SK-N-SH (cell line): ENCODE measurements at regions not wholly inside any gene's neighbourhood (a gene's known extent, or its start where the extent isn't known, plus 50 kb on each side); places are given as distances from the start of the nearest gene placed in this dataset.
"Not testable (repeated sequence)": the region's sequence is repeated elsewhere in the genome, so short reads cannot be mapped to it uniquely, and the experiment has no call there.

ENCODE experiments used
- CTCF ChIA-PET: fragments of 300-600, 350-600 bp; formaldehyde crosslinking; extraction: SDS; loops from one replicate; lab custom pipeline; 2021; lab: Yijun Ruan, JAX
- POLR2A ChIA-PET: fragments of 350-600 bp; sonication (Branson Sonifier 250); formaldehyde crosslinking; extraction: SDS; loops from one replicate; lab custom pipeline; 2020; ENCODE audit warnings: antibody characterized with exemption, inconsistent platforms; lab: Yijun Ruan, JAX
- DNase-seq: peaks from one replicate; pipeline ENCODE4 v3.0.0; 2012
- H2AFZ ChIP-seq: fragments of 200-600 bp; sonication (generic); 2 replicates; pipeline ENCODE4 v1.8.1; 2016; ENCODE audit warnings: antibody characterized with exemption, mild to moderate bottlenecking, low read depth
- H3F3A ChIP-seq: fragments of 200-600 bp; sonication (generic); replicated peaks from 2 replicates; pipeline ENCODE3; 2016; ENCODE audit warnings: antibody characterized with exemption, mild to moderate bottlenecking; ENCODE audit not compliant: insufficient read depth
- H3K27ac ChIP-seq, 2 experiments: fragments of 200-500 bp in 1 of 2; fragments of 200-600 bp in 1 of 2; sonication (Bioruptor generic) in 1 of 2; sonication (generic), shearing (Covaris generic) in 1 of 2; 2 replicates each; pipeline versions ENCODE4 v1.5.1 to v1.6.1; 2014 to 2016; ENCODE audit warnings: low read depth in 2 of 2, inconsistent platforms in 1 of 2, low read length in 1 of 2, mild to moderate bottlenecking in 1 of 2, mixed read lengths in 1 of 2
- H3K27me3 ChIP-seq: fragments of 200-600 bp; sonication (generic), shearing (Covaris generic); 2 replicates; pipeline ENCODE4 v1.6.1; 2016; ENCODE audit warnings: mixed run types; ENCODE audit not compliant: insufficient read depth
- H3K36me3 ChIP-seq, 2 experiments: fragments of 200-500 bp in 1 of 2; fragments of 200-600 bp in 1 of 2; sonication (Bioruptor generic) in 1 of 2; sonication (generic) in 1 of 2; replicated peaks in 1 of 2; 2 replicates each; pipeline versions ENCODE3 to v1.5.1; 2014 to 2016; ENCODE audit warnings: low read length in 1 of 2, mild to moderate bottlenecking in 1 of 2; ENCODE audit not compliant: insufficient read depth in 2 of 2, control insufficient read depth in 1 of 2
- H3K4me1 ChIP-seq, 2 experiments: fragments of 200-500 bp in 1 of 2; fragments of 200-600 bp in 1 of 2; sonication (Bioruptor generic) in 1 of 2; sonication (generic), shearing (Covaris generic) in 1 of 2; 2 replicates each; pipeline versions ENCODE4 v1.5.1 to v1.6.1; 2014 to 2016; ENCODE audit warnings: low read depth in 1 of 2, low read length in 1 of 2, mixed run types in 1 of 2; ENCODE audit not compliant: insufficient read depth in 2 of 2, control insufficient read depth in 1 of 2
- H3K4me2 ChIP-seq: fragments of 200-600 bp; sonication (generic), shearing (Covaris generic); 2 replicates; pipeline ENCODE4 v1.6.1; 2017; ENCODE audit warnings: mixed run types
- H3K4me3 ChIP-seq, 2 experiments: fragments of 200-500 bp in 1 of 2; fragments of 200-600 bp in 1 of 2; sonication (Bioruptor generic) in 1 of 2; sonication (generic), shearing (Covaris generic) in 1 of 2; 2 replicates each; pipeline versions ENCODE4 v1.5.1 to v1.8.1; 2014 to 2016; ENCODE audit warnings: low read depth in 2 of 2, inconsistent platforms in 1 of 2, low read length in 1 of 2, mild to moderate bottlenecking in 1 of 2, mixed read lengths in 1 of 2, moderate library complexity in 1 of 2
- H3K79me2 ChIP-seq: fragments of 200-600 bp; sonication (generic); 2 replicates; pipeline ENCODE4 v1.8.1; 2017; ENCODE audit warnings: mild to moderate bottlenecking; ENCODE audit not compliant: insufficient read depth
- H3K9ac ChIP-seq: fragments of 200-600 bp; sonication (generic); 2 replicates; pipeline ENCODE4 v1.6.1; 2017; ENCODE audit warnings: mixed run types
- H3K9me2 ChIP-seq: fragments of 200-600 bp; sonication (generic); 2 replicates; pipeline ENCODE4 v1.6.1; 2017; ENCODE audit warnings: mixed run types
- H3K9me3 ChIP-seq: fragments of 200-600 bp; sonication (generic); 2 replicates; pipeline ENCODE4 v1.6.1; 2017; ENCODE audit warnings: mixed run types, mild to moderate bottlenecking, moderate library complexity
- H4K20me1 ChIP-seq: fragments of 200-600 bp; sonication (generic); 2 replicates; pipeline ENCODE4 v1.6.1; 2017; ENCODE audit warnings: mild to moderate bottlenecking, mixed run types; ENCODE audit not compliant: insufficient read depth
- CHD2 ChIP-seq: fragments of 150-350 bp; IDR thresholded peaks from 2 replicates; pipeline ENCODE4 v1.6.1; 2018; ENCODE audit warnings: low read length; ENCODE audit not compliant: partially characterized antibody
- ELF1 ChIP-seq: IDR thresholded peaks from 2 replicates; pipeline ENCODE4 v1.4.0; 2012
- EP300 ChIP-seq, 2 experiments: IDR thresholded peaks; 2 replicates each; pipeline versions ENCODE4 v1.4.0 to v1.6.1; 2012; ENCODE audit warnings: borderline replicate concordance in 1 of 2, low read depth in 1 of 2, low read length in 1 of 2
- EZH2phosphoT487 ChIP-seq: fragments of 200-600 bp; sonication (generic); IDR thresholded peaks from 2 replicates; pipeline ENCODE4 v1.6.1; 2017; ENCODE audit warnings: low read depth, mixed run types, mild to moderate bottlenecking, antibody characterized with exemption, moderate library complexity, borderline replicate concordance
- FOSL2 ChIP-seq: IDR thresholded peaks from 2 replicates; pipeline ENCODE4 v1.4.0; 2012; ENCODE audit warnings: low read depth, mild to moderate bottlenecking, moderate library complexity, borderline replicate concordance
- GATA2 ChIP-seq: sonication (generic); formaldehyde crosslinking; IDR thresholded peaks from 2 replicates; pipeline ENCODE4 v1.5.0; 2020; ENCODE audit warnings: mild to moderate bottlenecking, missing genetic modification reagents
- JUND ChIP-seq: IDR thresholded peaks from 2 replicates; pipeline ENCODE4 v1.4.0; 2012
- NFIC ChIP-seq: IDR thresholded peaks from 2 replicates; pipeline ENCODE4 v1.4.0; 2012; ENCODE audit warnings: borderline replicate concordance
- POLR2AphosphoS5 ChIP-seq: IDR thresholded peaks from 2 replicates; pipeline ENCODE4 v1.6.1; 2012; ENCODE audit warnings: low read depth, low read length
- RAD21 ChIP-seq: IDR thresholded peaks from 2 replicates; pipeline ENCODE4 v1.6.1; 2012; ENCODE audit warnings: mild to moderate bottlenecking, low read length
- RCOR1 ChIP-seq: fragments of 150-350 bp; IDR thresholded peaks from 2 replicates; pipeline ENCODE4 v1.6.1; 2017; ENCODE audit warnings: antibody characterized with exemption, low read length
- SIN3A ChIP-seq: IDR thresholded peaks from 2 replicates; pipeline ENCODE4 v1.6.1; 2012; ENCODE audit warnings: low read depth, mild to moderate bottlenecking, low read length, moderate library complexity, borderline replicate concordance
- SMC3 ChIP-seq: IDR thresholded peaks from 2 replicates; pipeline ENCODE4 v1.6.1; 2012; ENCODE audit warnings: low read depth, low read length, improper control_type of control experiment
- TAF1 ChIP-seq: IDR thresholded peaks from 2 replicates; pipeline ENCODE4 v1.6.1; 2012; ENCODE audit warnings: low read depth, mild to moderate bottlenecking, low read length, moderate library complexity, borderline replicate concordance
- TEAD4 ChIP-seq: IDR thresholded peaks from 2 replicates; pipeline ENCODE4 v1.4.0; 2012; ENCODE audit warnings: mild to moderate bottlenecking, borderline replicate concordance; ENCODE audit not compliant: insufficient read depth
- WGBS: methylation state at CpG from one replicate; pipeline ENCODE4 v1.1.6; 2017; ENCODE audit warnings: low lambda C conversion rate; 5-methylcytosine and 5-hydroxymethylcytosine counted together
- TF ChIP-seq, protein P1 (sequence below): fragments of 150-350 bp; IDR thresholded peaks from 2 replicates; pipeline ENCODE4 v1.6.1; 2017; ENCODE audit warnings: antibody characterized with exemption, low read length, low read depth, borderline replicate concordance

DNA sequence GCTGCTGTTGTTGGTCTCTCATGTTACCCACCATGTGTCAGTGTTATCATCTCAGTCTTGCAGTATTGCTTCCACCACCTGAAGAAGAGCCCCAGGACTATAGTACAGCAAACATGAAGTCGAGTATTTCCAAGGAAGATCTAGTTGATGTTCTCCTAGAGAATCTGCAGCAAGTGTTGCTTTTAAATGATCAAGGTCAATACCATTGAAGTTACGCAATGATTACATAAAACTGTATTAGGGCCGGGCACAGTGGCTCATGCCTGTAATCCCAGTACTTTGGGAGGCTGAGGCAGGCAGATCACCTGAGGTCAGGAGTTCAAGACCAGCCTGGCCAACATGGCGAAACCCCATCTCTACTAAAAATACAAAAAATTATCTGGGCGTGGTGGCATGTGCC lies 173.9 kb downstream of the TJP1 start:
- H3K79me2 ChIP-seq, H3K9me2 ChIP-seq, DNase-seq, H3K36me3 ChIP-seq, H3K9ac ChIP-seq, H3K4me1 ChIP-seq, H3K27ac ChIP-seq, H3K4me3 ChIP-seq, H3K27me3 ChIP-seq, CTCF ChIA-PET, H4K20me1 ChIP-seq, H3F3A ChIP-seq, H3K4me2 ChIP-seq, H2AFZ ChIP-seq, H3K9me3 ChIP-seq, POLR2A ChIA-PET: not testable (repeated sequence)
- 40% methylated on average over 5 of the region's 5 CpGs for WGBS

DNA sequence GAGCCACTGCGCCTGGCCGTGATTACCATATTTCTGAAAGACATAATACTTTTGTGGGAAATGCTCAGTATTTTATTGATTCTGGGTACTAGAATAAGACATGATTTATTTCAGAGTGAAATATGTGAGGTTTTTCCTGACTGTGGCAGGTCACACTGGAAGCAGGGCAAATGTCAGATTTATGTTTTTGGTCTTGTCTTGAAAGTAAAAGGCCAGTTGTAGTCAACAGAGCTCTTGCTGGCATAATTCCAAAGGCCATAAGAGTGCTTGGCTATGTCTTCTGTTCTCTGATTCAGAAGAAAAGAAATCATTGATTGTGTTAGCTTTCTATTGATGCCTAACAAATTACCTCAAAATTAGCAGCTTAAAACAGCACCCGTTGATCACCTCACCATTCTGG lies 176.4 kb downstream of the TJP1 start:
- Histone ChIP-seq H3K9ac (no peak overlapping the region), H2AFZ (no peak overlapping the region), H3K4me3 (no peak overlapping the region), H3F3A (no peaks in the 10 kb centered on the region), H3K36me3 (no peaks in the 10 kb centered on the region), H3K9me2 (no peaks in the 10 kb centered on the region), H3K4me2 (no peak overlapping the region), H3K27ac (no peak overlapping the region), H3K9me3 (no peaks in the 10 kb centered on the region), H3K27me3 (no peaks in the 10 kb centered on the region), H3K79me2 (no peaks in the 10 kb centered on the region), H3K4me1 (no peaks in the 10 kb centered on the region), H4K20me1 (no peaks in the 10 kb centered on the region)
- ChIA-PET POLR2A (no interaction called here), CTCF (interaction anchor here (2.0 kb wide), 1 partner anchor 22 kb away, joined by 8 read pairs; no protein-coding TSS in a partner anchor)
- WGBS = 74% methylated on average over 3 of the region's 3 CpGs
- DNase-seq = no peak
- TF ChIP-seq NFIC = no peak
- no peak for TF ChIP-seq RAD21
- no peak for TF ChIP-seq EP300 (IDR thresholded peaks at IDR 0.05; ENCODE audit: borderline replicate concordance in 1 of 2, low read depth in 1 of 2, low read length in 1 of 2)
- TF ChIP-seq EZH2phosphoT487 = no peak
- no peak for TF ChIP-seq RCOR1
- no peak for TF ChIP-seq TAF1
- TF ChIP-seq POLR2AphosphoS5 = no peak
- TF ChIP-seq SIN3A = no peak
- no peak for TF ChIP-seq GATA2 (CRISPR knock-in tag)
- no peak for TF ChIP-seq FOSL2
- TF ChIP-seq SMC3 = no peak
- TF ChIP-seq ELF1 = no peak
- no peak for TF ChIP-seq JUND
- TF ChIP-seq, protein P1, sequence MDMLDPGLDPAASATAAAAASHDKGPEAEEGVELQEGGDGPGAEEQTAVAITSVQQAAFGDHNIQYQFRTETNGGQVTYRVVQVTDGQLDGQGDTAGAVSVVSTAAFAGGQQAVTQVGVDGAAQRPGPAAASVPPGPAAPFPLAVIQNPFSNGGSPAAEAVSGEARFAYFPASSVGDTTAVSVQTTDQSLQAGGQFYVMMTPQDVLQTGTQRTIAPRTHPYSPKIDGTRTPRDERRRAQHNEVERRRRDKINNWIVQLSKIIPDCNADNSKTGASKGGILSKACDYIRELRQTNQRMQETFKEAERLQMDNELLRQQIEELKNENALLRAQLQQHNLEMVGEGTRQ = no peak
- no peak for TF ChIP-seq TEAD4
- TF ChIP-seq CHD2 = no peak

DNA sequence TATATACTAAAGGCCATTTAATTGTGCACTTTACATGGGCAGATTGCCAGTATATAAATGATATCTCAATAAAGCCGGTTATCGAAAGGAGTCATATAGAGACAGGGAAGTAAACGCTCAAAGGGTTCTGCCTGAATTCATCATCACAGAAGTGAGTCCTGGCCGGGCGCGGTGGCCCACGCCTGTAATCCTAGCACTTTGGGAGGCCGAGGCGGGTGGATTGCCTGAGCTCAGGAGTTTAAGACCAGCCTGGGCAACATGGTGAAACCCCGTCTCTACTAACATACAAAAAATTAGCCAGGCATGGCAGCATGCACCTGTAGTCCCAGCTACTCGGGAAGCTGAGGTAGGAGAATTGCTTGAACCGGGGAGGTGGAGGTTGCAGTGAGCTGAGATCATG lies 177.9 kb downstream of the TJP1 start:
- H2AFZ ChIP-seq, H3K9me3 ChIP-seq, H3K4me3 ChIP-seq, DNase-seq, H3F3A ChIP-seq, H3K27ac ChIP-seq, POLR2A ChIA-PET, H3K4me2 ChIP-seq, H3K79me2 ChIP-seq, H3K4me1 ChIP-seq, H3K27me3 ChIP-seq, H4K20me1 ChIP-seq, H3K36me3 ChIP-seq, H3K9ac ChIP-seq, H3K9me2 ChIP-seq: not testable (repeated sequence)
- CTCF ChIA-PET = interaction anchor here (2.0 kb wide), 1 partner anchor 23 kb away, joined by 8 read pairs; no protein-coding TSS in a partner anchor
- 74% methylated on average over 12 of the region's 12 CpGs for WGBS
